Adipocyte (in vitro differentiated cells): ENCODE measurements at regions not wholly inside any gene's neighbourhood (a gene's known extent, or its start where the extent isn't known, plus 50 kb on each side); places are given as distances from the start of the nearest gene placed in this dataset.
A peak's percentile ranks its signal among the peaks of the same experiment; 100 is the strongest.

ENCODE experiments used
- DNase-seq: peaks from one replicate; pipeline ENCODE4 v3.0.0-alpha.2; 2015; ENCODE audit warnings: low read depth
- H3K27me3 ChIP-seq: replicated peaks from 2 replicates; pipeline ENCODE4 v1.7.0; 2013; ENCODE audit warnings: mild to moderate bottlenecking, low read length, moderate library complexity; ENCODE audit not compliant: control insufficient read depth, insufficient read depth
- H3K36me3 ChIP-seq: 2 replicates; pipeline ENCODE4 v1.7.0; 2013; ENCODE audit warnings: low read length, mild to moderate bottlenecking, moderate library complexity; ENCODE audit not compliant: control insufficient read depth, insufficient read depth, severe bottlenecking
- H3K4me1 ChIP-seq: 2 replicates; pipeline ENCODE4 v1.7.0; 2013; ENCODE audit warnings: mild to moderate bottlenecking, low read length, moderate library complexity; ENCODE audit not compliant: control insufficient read depth, insufficient read depth
- H3K4me3 ChIP-seq: 2 replicates; pipeline ENCODE4 v1.7.0; 2013; ENCODE audit warnings: mild to moderate bottlenecking, low read length, moderate library complexity
- H3K9ac ChIP-seq: 2 replicates; pipeline ENCODE4 v1.7.0; 2013; ENCODE audit warnings: mild to moderate bottlenecking, low read length, moderate library complexity
- H3K9me3 ChIP-seq: 2 replicates; pipeline ENCODE4 v1.7.0; 2013; ENCODE audit warnings: mild to moderate bottlenecking, low read length, moderate library complexity; ENCODE audit not compliant: control insufficient read depth

- H3K4me1 ChIP-seq = peaks cover 30% of the 10 kb centered on the region
- H3K4me3 ChIP-seq = peak overlapping the region; percentile 27
- DNase-seq = peak; percentile 32
- peak overlapping the region; percentile 44 for H3K9ac ChIP-seq
- H3K9me3 ChIP-seq = no peaks in the 10 kb centered on the region
- H3K36me3 ChIP-seq = no peaks in the 10 kb centered on the region
- no peaks in the 10 kb centered on the region for H3K27me3 ChIP-seq
Measured at GRCh38 chr14:50045039-50045711, 71.2 kb downstream of the VCPKMT start.

- no peak for DNase-seq
- Histone ChIP-seq H3K36me3 (no peaks in the 10 kb centered on the region), H3K9ac (no peak overlapping the region), H3K27me3 (no peaks in the 10 kb centered on the region), H3K4me1 (peaks cover 24% of the 10 kb centered on the region), H3K9me3 (no peaks in the 10 kb centered on the region), H3K4me3 (no peak overlapping the region)
Measured at GRCh38 chr14:50045837-50046236, 70.5 kb downstream of the VCPKMT start.

GRCh38 chr14:50047274-50047676 lies 69.1 kb downstream of the VCPKMT start:
- no peak overlapping the region for H3K4me3 ChIP-seq
- H3K27me3 ChIP-seq = no peaks in the 10 kb centered on the region
- H3K9ac ChIP-seq = no peak overlapping the region
- no peaks in the 10 kb centered on the region for H3K9me3 ChIP-seq
- H3K36me3 ChIP-seq = no peaks in the 10 kb centered on the region
- no peak for DNase-seq
- H3K4me1 ChIP-seq = peaks cover 20% of the 10 kb centered on the region

GRCh38 chr14:50049093-50049492 lies 67.3 kb downstream of the VCPKMT start:
- H3K36me3 ChIP-seq = no peaks in the 10 kb centered on the region
- H3K9ac ChIP-seq = no peak overlapping the region
- DNase-seq = no peak
- no peaks in the 10 kb centered on the region for H3K9me3 ChIP-seq
- no peak overlapping the region for H3K4me3 ChIP-seq
- H3K27me3 ChIP-seq = no peaks in the 10 kb centered on the region
- peaks cover 15% of the 10 kb centered on the region for H3K4me1 ChIP-seq

- no peak overlapping the region for H3K9ac ChIP-seq
- DNase-seq = no peak
- no peak overlapping the region for H3K4me3 ChIP-seq
- H3K27me3 ChIP-seq = no peaks in the 10 kb centered on the region
- H3K4me1 ChIP-seq = peaks cover 7% of the 10 kb centered on the region
- no peaks in the 10 kb centered on the region for H3K9me3 ChIP-seq
- H3K36me3 ChIP-seq = no peaks in the 10 kb centered on the region
Measured at GRCh38 chr14:50049703-50050570, 66.4 kb downstream of the VCPKMT start.

- no peak for DNase-seq
- Histone ChIP-seq H3K9ac (no peak overlapping the region), H3K9me3 (no peaks in the 10 kb centered on the region), H3K27me3 (no peaks in the 10 kb centered on the region), H3K4me1 (no peaks in the 10 kb centered on the region), H3K36me3 (no peaks in the 10 kb centered on the region), H3K4me3 (no peak overlapping the region)
Measured at GRCh38 chr14:50051106-50051505, 65.3 kb downstream of the VCPKMT start.

- no peak for DNase-seq
- no peaks in the 10 kb centered on the region for H3K9me3 ChIP-seq
Measured at GRCh38 chr14:50051706-50052105, 64.7 kb downstream of the VCPKMT start.

GRCh38 chr14:50052517-50052916 lies 63.9 kb downstream of the VCPKMT start:
- no peak for DNase-seq
- Histone ChIP-seq H3K36me3 (no peaks in the 10 kb centered on the region), H3K9me3 (no peaks in the 10 kb centered on the region), H3K27me3 (no peaks in the 10 kb centered on the region), H3K9ac (no peak overlapping the region), H3K4me1 (no peaks in the 10 kb centered on the region), H3K4me3 (no peak overlapping the region)

More at GRCh38 chr14:50051706-50052105, 64.7 kb downstream of the VCPKMT start:
- Histone ChIP-seq H3K36me3 (no peaks in the 10 kb centered on the region), H3K27me3 (no peaks in the 10 kb centered on the region), H3K9ac (no peak overlapping the region), H3K4me3 (no peak overlapping the region), H3K4me1 (no peaks in the 10 kb centered on the region)

GRCh38 chr14:50053935-50054334 lies 62.4 kb downstream of the VCPKMT start:
- no peak overlapping the region for H3K9ac ChIP-seq
- H3K4me1 ChIP-seq = no peaks in the 10 kb centered on the region
- no peaks in the 10 kb centered on the region for H3K9me3 ChIP-seq
- no peaks in the 10 kb centered on the region for H3K27me3 ChIP-seq
- no peak for DNase-seq
- H3K4me3 ChIP-seq = no peak overlapping the region
- no peaks in the 10 kb centered on the region for H3K36me3 ChIP-seq

- Histone ChIP-seq H3K36me3 (no peaks in the 10 kb centered on the region), H3K9me3 (no peaks in the 10 kb centered on the region), H3K4me1 (peaks cover 14% of the 10 kb centered on the region), H3K9ac (no peak overlapping the region), H3K4me3 (no peak overlapping the region), H3K27me3 (no peaks in the 10 kb centered on the region)
- no peak for DNase-seq
Measured at GRCh38 chr14:50055461-50056228, 60.7 kb downstream of the VCPKMT start.

- H3K9ac ChIP-seq = no peak overlapping the region
- no peaks in the 10 kb centered on the region for H3K27me3 ChIP-seq
- H3K4me1 ChIP-seq = peaks cover 22% of the 10 kb centered on the region
- no peaks in the 10 kb centered on the region for H3K36me3 ChIP-seq
- H3K9me3 ChIP-seq = no peaks in the 10 kb centered on the region
- H3K4me3 ChIP-seq = no peak overlapping the region
- no peak for DNase-seq
Measured at GRCh38 chr14:50056435-50056834, 59.9 kb downstream of the VCPKMT start.
